HG03521 (cell line): ENCODE measurements at regions not wholly inside any gene's neighbourhood (a gene's known extent, or its start where the extent isn't known, plus 50 kb on each side); places are given as distances from the start of the nearest gene placed in this dataset.
"Not testable (repeated sequence)": the region's sequence is repeated elsewhere in the genome, so short reads cannot be mapped to it uniquely, and the experiment has no call there.

Experiments
- ATAC-seq: cut with Tn5 transposase; IDR thresholded peaks from one replicate; pipeline ENCODE4 v1.9.1; 2021; ENCODE audit warnings: mild to moderate bottlenecking, moderate library complexity; ENCODE audit not compliant: unreplicated experiment

- ATAC-seq, result no peak
Measured at GRCh38 chr6:144602523-144603180, 317.5 kb downstream of the UTRN start.

GRCh38 chr6:144606083-144606482, 320.9 kb downstream of the UTRN start:
- no peak for ATAC-seq

- no peak for ATAC-seq
Measured at GRCh38 chr6:144607998-144608735, 323.0 kb downstream of the UTRN start.

- no peak for ATAC-seq
Measured at GRCh38 chr6:144612811-144613210, 327.7 kb downstream of the UTRN start.

- no peak for ATAC-seq
Measured at GRCh38 chr6:144613859-144614258, 328.7 kb downstream of the UTRN start.

- no peak for ATAC-seq
Measured at GRCh38 chr6:144615870-144616269, 330.7 kb downstream of the UTRN start.

- ATAC-seq, result no peak
Measured at GRCh38 chr6:144617191-144617590, 332.1 kb downstream of the UTRN start.

GRCh38 chr6:144617708-144618107, 332.6 kb downstream of the UTRN start:
- ATAC-seq, result no peak

- no peak for ATAC-seq
Measured at GRCh38 chr6:144619966-144620365, 334.8 kb downstream of the UTRN start.

GRCh38 chr6:144621332-144621731, 336.2 kb downstream of the UTRN start:
- no peak for ATAC-seq

GRCh38 chr6:144624246-144624645, 339.1 kb downstream of the UTRN start:
- no peak for ATAC-seq

- no peak for ATAC-seq
Measured at GRCh38 chr6:144624716-144625115, 339.6 kb downstream of the UTRN start.

- ATAC-seq, result no peak
Measured at GRCh38 chr6:144630857-144631256, 345.7 kb downstream of the UTRN start.

GRCh38 chr6:144632266-144632665, 347.1 kb downstream of the UTRN start:
- no peak for ATAC-seq

GRCh38 chr6:144633886-144634285, 348.8 kb downstream of the UTRN start:
- no peak for ATAC-seq

- ATAC-seq, result no peak
Measured at GRCh38 chr6:144634371-144634770, 349.2 kb downstream of the UTRN start.

- ATAC-seq, result no peak
Measured at GRCh38 chr6:144635051-144635450, 349.9 kb downstream of the UTRN start.

- not testable (repeated sequence) for ATAC-seq
Measured at GRCh38 chr6:144636025-144636424, 350.9 kb downstream of the UTRN start.

GRCh38 chr6:144637541-144637940, 352.4 kb downstream of the UTRN start:
- no peak for ATAC-seq

GRCh38 chr6:144639654-144640053, 354.5 kb downstream of the UTRN start:
- no peak for ATAC-seq

GRCh38 chr6:144641286-144641685, 356.2 kb downstream of the UTRN start:
- ATAC-seq, result no peak

- ATAC-seq, result no peak
Measured at GRCh38 chr6:144644776-144645175, 359.6 kb downstream of the UTRN start.
